GM19397 (cell line): ENCODE measurements at regions not wholly inside any gene's neighbourhood (a gene's known extent, or its start where the extent isn't known, plus 50 kb on each side); places are given as distances from the start of the nearest gene placed in this dataset.

ENCODE experiments used
- ATAC-seq: cut with Tn5 transposase; IDR thresholded peaks from one replicate; pipeline ENCODE4 v1.9.1; 2021; ENCODE audit warnings: mild to moderate bottlenecking, moderate library complexity; ENCODE audit not compliant: unreplicated experiment

- ATAC-seq, result no peak
These were observed 433.2 kb upstream of the MEX3C start for GRCh38 chr18:51630706-51631105.

- ATAC-seq, result no peak
These were observed 440.4 kb upstream of the MEX3C start for GRCh38 chr18:51637881-51638280.

GRCh38 chr18:51639541-51639940 lies 442.1 kb upstream of the MEX3C start:
- ATAC-seq, result no peak

- ATAC-seq, result no peak
These were observed 446.0 kb upstream of the MEX3C start for GRCh38 chr18:51643483-51643882.

GRCh38 chr18:51645607-51646006 lies 448.1 kb upstream of the MEX3C start:
- no peak for ATAC-seq

- ATAC-seq, result no peak
These were observed 449.9 kb upstream of the MEX3C start for GRCh38 chr18:51647346-51647745.

- no peak for ATAC-seq
These were observed 450.5 kb upstream of the MEX3C start for GRCh38 chr18:51647942-51648341.

- ATAC-seq, result no peak
These were observed 452.3 kb upstream of the MEX3C start for GRCh38 chr18:51649796-51650195.

GRCh38 chr18:51651761-51652160 lies 454.3 kb upstream of the MEX3C start:
- ATAC-seq, result no peak

GRCh38 chr18:51653507-51654213 lies 456.2 kb upstream of the MEX3C start:
- no peak for ATAC-seq

- peak; percentile 60 for ATAC-seq
These were observed 457.2 kb upstream of the MEX3C start for GRCh38 chr18:51654488-51655326.

GRCh38 chr18:51655327-51655698 lies 457.8 kb upstream of the MEX3C start:
- ATAC-seq, result peak; percentile 72

- no peak for ATAC-seq
These were observed 458.8 kb upstream of the MEX3C start for GRCh38 chr18:51656249-51656648.

GRCh38 chr18:51658436-51658835 lies 461.0 kb upstream of the MEX3C start:
- no peak for ATAC-seq

GRCh38 chr18:51659781-51660180 lies 462.3 kb upstream of the MEX3C start:
- no peak for ATAC-seq

GRCh38 chr18:51660188-51660715 lies 462.8 kb upstream of the MEX3C start:
- ATAC-seq, result no peak

- no peak for ATAC-seq
These were observed 466.8 kb upstream of the MEX3C start for GRCh38 chr18:51664236-51664635.

- no peak for ATAC-seq
These were observed 469.3 kb upstream of the MEX3C start for GRCh38 chr18:51666763-51667191.

- no peak for ATAC-seq
These were observed 470.6 kb upstream of the MEX3C start for GRCh38 chr18:51668101-51668500.

GRCh38 chr18:51668607-51669006 lies 471.1 kb upstream of the MEX3C start:
- ATAC-seq, result no peak

- ATAC-seq, result no peak
These were observed 489.1 kb upstream of the MEX3C start for GRCh38 chr18:51686590-51686989.
